NCI-H345 (cell line): ENCODE measurements at regions not wholly inside any gene's neighbourhood (a gene's known extent, or its start where the extent isn't known, plus 50 kb on each side); places are given as distances from the start of the nearest gene placed in this dataset.
A peak's percentile ranks its signal among the peaks of the same experiment; 100 is the strongest.
"Not testable (repeated sequence)": the region's sequence is repeated elsewhere in the genome, so short reads cannot be mapped to it uniquely, and the experiment has no call there.

Source experiments
- DNase-seq: peaks from one replicate; lab custom pipeline; 2025; lab: John Stamatoyannopoulos, UW

DNA sequence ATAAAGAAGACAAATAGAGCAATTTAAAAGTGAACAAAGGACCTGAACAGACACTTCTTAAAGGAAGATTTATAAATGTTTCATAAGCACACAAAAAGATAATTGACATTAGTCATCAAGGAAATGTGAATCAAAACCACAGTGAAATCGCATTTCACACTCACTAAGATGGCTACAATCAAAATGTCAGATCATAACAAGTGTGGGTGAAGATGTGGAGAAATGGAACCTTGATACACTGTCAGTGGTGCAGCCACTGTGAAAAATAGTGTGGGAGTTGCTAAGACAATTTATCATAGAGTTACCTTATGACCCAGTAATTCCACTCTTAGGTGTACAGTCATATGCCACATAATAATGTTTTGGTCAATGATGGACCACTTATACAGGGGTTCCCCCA, 54.5 kb upstream of the HTR4 start:
- no peak for DNase-seq

DNA sequence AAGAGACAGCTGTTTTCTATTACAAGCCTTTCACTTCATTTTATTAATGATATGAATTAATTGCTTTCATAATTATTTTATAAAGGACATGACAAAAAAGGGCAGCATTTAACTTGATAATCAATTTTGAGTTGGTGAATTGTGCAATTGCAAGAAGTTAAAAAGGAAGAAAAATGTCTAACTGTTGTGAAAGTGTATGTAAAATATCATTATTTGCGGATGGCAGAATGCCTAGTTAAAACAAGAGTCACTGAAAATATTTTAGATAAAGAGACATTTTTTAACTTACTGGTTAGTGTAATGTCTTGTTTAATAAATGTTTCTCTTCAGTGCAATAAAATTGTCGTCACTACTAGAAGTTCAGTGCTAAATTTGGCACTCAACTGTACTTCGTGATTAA, 57.6 kb upstream of the HTR4 start:
- DNase-seq, result no peak

DNA sequence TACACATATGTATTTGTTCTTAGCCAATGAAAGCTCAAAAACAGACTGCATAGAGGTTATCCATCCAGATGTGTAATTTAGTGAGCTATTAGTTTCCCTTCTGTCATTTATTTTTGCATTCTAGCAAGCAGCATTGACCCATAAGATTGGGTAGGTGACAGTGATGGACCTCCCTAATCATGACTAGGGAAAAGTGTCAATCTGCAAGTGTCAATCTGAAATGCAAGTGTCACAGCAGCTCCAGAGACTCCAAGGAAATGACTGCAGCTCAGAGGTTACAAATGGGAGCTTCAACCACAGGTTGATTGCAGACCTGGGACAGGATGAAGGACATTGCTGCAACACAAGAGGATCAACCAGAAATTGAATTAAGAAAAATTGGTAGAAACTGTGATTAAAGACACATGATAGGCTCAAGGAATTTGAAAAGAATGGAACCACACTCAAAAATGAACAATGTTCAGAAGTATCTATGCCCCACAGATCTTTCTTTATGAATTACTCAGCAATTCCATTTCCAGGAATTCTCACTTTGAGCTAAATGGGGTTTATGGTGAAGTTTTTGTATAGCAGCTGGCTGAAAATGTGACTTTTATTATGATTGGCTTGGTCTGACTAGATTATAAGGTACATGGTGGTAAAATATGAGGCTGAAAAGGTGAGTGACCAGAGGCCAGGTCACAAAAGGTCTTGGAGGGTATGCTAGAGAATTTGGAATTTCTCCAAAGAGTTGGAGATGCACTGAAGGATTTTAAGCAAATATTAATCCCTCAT, 59.6 kb upstream of the HTR4 start:
- DNase-seq, result no peak

DNA sequence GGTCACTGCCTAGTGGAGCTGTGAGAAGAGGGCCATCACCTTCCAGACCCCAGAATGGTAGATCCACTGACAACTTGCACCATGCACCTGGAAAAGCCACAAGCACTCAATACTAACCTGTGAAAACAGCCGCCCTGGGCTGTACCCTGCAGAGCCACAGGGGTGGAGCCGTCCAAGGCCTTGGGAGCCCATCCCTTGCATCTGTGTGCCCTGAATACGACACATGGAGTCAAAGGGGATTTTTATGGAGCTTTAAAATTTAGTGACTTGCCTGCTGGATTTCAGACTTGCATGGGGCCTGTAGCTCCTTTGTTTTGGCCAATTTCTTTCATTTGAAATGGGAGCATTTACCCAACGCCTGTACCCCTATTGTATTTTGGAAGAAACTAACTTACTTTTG, 62.4 kb upstream of the HTR4 start:
- DNase-seq, result no peak

DNA sequence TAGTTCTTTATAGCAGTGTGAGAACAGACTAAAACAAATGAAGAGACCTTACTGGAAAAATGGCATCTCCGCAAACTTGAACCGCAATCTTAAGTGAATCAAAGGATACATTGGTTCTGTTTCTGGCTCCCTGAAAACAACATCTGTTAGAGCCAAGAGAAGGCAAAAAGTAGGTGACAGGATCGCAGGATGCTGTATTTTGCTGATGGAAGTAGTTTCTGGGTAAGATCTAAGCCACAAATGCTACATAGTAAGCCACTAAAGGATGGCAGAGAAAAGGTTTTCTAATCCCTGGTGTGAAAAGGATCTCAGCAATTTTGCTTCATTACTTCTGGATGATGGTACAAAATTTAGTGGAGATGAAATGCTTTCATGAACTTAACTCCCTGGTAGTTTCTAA, 63.3 kb upstream of the HTR4 start:
- no peak for DNase-seq

DNA sequence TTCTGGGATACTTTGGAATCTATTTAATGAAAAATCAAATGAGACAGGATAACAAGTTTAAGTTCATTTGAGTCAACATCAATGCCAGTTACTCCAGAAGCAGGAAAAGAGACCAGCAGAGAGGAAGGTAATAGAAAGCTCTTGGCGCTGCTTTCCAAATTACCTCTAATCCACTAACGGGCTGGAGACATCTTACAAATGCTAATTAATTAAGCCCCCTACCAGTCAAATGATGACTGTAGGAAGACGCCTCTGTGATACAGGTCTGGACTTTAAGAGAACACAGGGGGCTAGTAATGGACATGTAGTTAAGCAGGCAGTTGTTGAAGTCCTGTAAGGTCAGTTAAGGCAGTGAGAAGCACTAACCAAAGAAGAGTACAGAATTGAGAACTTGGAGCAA, 65.3 kb upstream of the HTR4 start:
- no peak for DNase-seq

DNA sequence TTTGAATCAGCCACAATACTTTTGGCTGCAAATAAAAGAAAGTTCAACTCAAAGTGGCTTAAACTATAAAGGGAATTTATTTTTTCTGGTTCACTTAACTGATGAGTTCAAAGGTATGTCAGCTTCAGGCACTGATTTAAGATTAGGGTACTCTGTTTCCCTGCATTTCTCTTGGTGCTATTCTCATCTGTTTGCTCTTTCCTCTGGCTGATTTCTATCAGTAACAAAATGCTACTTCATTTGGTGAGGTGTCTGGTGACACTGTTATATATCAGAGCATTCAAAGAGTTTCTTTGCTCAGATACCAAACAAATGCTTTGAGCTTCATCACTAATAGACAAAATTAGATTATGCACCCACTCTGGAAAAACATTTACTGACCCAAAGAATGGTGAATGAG, 65.9 kb upstream of the HTR4 start:
- DNase-seq, result no peak

DNA sequence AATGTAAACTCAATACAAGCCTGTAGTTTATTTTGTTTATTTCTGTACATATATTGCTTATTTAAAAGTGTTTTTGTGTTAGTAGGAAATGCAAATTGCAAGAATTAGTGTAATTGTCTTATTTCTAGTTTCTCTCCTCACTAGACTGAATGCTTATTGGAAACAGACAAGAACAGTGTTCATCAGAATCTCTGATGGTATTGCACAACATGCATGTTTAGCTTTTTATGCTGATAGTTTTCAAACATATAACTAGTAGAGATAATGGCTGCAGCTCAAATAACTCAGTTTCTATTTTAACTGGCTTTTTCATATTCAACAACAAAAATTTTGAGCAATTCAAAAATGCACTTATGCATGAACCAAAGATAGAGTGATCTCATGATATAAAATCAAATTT, 68.8 kb upstream of the HTR4 start:
- no peak for DNase-seq

DNA sequence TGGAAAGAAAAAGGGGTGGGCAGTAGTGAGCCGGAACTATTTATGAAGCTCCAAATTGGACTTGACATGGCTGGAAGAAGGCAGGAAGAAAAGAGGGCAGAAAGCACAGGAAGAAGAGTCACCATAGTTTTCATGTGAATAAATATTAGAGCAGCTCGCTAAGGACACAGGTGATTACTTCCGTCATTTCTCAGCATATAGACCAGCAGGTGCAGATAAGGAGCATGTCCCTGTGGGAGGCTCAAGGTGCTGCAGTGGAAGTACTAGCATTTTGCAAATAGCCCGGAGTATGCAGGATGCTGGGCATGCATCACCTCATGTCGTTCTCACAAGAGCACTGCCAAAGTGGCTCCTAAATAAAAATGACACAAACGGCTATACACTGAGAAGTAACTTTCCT, 71.3 kb upstream of the HTR4 start:
- DNase-seq, result peak; percentile 37

DNA sequence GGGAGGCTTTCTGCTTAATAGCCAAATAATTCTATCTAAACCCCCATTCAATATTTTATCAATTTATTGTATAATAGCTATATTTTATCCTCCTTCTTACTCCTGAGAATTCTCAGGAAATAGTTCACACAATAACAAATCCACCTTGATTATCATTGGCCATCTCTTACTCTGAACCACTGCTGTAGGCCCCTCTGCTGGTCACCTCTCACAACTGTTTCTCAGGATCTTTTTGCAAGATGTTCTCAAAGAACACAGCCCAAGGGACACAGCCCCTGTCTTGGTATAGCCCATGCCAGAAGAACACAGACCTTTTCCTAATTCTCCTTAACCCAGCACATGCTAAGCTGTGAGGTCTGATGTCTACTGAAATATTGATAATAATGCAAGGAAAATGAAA, 74.9 kb upstream of the HTR4 start:
- DNase-seq, result peak; percentile 40

DNA sequence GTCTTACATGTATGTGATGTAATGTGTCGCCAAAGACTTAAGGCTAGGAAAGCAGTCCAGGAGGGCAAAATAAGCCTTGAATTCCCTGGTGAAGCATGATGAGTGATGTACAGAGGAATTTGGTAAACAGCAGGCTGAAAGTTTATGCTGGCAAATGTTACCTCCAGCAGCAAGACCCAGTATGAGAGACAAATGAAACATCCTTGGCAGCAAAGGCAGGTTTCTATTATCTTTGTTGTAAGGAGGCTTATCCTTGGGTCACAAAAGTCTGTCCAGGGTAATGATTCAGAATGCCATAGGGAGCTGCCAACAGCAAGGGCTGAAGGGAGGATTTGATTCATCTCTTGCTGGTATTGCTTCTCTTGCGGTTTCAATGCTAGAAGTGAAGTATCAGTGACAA, 75.9 kb upstream of the HTR4 start:
- no peak for DNase-seq

DNA sequence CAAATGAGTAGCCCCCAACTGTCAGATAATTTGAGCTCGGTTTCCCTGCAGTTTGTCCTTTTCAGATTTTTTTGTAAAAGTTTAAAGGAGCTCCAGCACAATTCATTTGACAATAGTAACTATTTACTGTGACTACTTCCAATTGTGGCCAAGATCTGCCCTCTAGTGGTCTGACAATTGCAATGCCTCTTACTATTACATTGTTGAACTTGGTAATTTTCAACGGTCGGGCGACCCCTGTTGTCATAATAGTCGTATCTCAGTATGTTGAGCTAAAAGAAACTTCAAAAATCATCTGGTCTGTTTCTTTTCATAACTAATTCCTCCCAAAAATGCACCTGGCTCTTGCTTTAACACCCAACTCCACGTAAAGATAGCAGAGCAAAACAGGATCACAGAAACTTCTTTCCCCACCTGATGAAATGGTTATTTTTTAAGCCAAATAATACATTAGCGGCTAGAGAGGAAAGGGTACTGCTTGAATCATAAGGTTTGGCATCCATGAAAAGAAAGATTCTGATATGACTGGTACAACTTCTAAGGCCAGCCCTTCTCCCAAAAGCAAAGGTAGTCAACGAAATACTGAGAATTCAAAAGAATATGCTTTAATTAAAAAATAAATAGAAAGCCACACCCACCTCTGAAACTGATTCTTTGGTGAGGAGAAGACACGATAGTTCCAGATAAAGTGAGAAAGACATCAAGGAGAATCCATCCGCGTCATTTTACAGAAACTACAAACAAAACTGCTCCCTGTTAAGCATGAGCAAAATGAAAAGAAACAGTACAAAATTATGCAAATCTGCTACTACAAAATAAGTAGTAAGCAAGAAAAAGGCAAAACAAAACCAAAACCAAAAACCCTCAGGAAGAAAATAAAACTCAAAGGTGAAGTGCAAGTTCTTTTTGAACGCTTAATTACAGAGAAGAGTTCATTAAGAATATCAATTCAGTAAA, 76.9 kb upstream of the HTR4 start:
- peak; percentile 86 for DNase-seq

DNA sequence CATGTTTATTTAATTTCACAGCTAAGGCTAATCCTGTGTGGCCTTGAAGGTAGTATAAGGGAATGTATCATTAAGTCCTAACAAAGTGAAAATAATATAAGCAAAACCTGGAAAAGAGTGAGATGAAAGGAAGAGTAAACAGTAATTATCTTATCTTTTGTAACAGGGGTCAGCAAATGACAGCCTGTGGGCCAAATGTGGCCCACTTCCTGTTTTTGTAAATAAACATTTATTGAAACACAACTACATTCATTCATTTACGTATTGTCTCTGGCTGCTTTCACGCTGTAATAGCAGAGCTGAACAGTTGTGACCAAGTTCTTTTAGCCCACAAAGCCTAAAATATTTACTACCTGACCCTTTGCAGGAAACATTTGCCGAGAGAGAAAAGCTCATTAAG, 78.4 kb upstream of the HTR4 start:
- DNase-seq, result no peak

DNA sequence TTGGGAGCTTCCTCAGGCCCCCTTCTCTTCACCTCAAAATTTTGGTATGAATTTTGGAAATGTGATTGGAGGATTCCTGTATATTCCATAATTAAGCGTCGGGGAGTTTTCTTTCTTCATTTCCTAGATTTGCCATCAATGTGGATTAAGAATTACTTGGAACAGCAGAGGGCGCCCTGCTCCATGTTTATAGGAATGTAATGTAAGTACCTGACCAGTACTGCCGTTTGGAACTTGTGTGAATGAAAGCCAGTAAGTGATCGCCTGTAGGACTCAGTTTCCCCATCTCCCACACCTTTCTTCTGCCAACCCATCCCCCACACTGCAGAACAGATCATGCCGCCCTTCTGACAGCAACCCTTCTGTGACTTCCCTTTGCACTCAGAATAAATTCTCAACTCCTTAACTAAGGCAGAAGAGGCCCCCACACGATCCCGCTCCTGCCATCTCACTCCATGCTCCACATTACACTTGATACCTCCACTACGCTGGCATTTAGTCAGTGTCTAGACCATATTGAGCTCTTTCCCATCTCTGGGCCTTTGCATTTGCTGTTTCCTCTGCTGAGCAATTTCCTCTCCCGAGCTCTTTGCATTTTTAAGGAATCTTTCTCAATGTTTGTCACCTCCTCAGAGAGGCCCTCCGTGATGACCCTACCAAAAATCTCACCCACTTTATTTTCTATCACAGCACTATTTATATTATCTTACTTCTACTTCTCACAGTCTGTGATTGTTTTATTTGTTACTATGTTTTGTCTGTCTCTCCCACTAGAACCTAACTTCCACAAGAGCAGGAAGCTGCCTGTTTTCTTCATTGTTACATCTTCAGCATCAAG, 79.5 kb upstream of the HTR4 start:
- peak; percentile 82 for DNase-seq

DNA sequence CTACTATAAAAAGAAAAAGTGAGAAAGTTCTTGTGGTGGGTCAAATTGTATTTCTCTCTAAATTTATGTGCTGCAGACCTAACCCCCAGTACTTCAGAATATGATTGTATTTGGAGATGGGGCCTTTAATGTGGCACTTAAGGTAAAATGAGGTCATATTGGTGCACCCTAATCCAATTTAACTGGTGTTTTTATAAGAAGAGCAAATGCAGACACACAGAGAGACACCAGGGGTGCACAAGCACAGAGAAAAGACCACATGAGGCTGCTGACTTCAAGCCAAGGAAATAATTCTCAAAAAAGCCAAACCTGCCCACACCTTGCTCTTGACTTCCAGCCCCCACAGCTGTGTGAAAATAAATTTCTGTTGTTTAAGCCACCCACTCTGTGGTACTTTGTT, 80.2 kb upstream of the HTR4 start:
- DNase-seq, result no peak

DNA sequence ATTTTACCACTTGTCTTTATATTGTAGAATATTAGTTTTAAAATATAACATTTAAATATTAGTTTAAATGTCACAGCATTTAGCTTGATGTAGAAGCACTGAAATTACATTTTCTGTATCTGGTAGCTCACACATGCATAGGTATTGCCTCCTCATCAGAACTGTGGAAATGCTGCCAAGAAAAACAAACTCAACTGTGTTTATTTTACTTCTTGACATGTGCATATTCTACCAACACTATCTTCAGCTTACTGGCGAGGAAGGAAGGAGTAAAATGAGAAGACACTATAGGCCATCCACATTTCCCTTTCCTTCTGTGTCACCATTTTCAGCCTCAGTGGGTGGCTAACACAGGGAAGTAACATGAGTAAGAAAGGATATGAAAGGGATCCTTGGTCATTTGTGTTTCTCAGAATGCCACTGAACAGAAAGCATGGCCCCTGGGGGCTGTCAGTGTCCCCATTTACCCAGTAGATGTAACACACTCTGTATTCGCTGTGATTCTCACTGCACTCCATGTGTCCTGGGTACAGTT, 81.0 kb upstream of the HTR4 start:
- DNase-seq, result peak; percentile 10

DNA sequence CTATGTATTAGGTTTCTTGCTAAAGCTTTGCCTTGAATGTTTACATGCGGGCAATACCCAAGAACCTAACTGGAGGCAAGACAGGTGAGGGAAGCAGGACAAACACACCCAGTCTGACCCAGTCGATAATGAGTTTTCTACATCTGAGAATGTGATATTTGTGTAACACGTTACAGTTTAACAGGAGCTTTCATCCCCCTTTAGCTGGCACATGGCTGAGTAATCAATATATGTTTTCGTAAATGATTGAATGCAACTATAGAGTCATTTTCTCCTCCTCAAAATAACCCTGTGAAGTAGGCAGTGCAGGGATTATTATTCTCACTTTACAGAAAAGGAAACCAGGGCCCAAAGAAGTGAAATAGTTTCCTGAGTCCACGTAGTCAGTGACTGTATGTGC, 84.7 kb upstream of the HTR4 start:
- DNase-seq, result no peak

DNA sequence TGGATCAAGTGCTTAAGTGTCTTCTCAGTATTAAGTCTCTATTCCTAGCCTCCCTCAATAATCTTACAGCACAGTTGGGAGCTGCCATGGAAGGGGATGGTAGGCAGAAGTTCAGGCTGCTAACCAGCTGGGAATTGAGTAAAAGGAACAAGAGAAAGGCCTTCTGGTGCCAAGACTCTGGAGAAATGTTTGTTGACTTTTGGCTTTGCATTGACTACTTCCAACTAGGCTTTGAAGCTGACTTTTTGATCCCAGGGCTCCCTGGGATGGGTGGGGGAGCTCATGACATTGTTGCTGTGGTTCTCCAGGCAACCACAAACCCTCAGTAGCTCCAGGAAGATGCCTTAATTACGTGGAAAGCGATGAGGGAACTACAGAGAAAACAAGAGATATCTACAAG, 85.2 kb upstream of the HTR4 start:
- DNase-seq, result no peak

DNA sequence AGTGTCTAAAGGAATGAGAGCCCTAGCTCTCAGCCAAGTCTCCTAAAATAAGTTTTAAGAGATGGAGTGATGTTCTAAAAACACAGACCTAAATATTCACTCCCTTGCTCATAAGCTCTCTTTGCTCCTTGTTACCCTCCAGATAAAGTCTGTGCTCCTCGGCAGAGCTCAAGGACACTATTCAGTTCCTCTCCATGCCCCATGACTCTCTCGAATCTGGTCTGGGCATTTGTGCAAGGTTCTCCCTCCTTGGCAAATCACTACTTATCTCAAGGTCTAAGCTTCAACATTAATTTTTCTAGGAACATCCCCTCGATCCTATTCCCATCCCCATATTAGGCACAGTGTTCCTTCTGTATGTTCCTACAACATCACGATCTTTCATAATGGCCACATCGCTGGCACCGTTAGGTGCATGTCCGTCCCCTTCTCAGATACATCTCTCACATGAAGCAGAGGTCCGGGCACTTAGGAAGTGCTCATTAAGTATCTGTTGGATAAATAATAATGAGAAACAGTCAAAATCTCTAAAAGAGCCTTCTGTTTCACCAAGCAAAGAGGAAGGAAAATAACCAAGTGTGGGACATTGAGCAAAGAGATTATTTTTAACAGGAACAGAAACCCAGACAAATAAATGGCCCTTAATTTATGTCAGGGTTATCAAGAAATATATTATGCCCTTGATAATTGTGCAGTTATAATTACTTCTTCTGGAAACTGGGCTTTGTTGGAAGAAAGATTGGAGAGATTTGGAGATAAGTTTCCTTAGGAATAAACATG, 85.9 kb upstream of the HTR4 start:
- DNase-seq, result no peak

DNA sequence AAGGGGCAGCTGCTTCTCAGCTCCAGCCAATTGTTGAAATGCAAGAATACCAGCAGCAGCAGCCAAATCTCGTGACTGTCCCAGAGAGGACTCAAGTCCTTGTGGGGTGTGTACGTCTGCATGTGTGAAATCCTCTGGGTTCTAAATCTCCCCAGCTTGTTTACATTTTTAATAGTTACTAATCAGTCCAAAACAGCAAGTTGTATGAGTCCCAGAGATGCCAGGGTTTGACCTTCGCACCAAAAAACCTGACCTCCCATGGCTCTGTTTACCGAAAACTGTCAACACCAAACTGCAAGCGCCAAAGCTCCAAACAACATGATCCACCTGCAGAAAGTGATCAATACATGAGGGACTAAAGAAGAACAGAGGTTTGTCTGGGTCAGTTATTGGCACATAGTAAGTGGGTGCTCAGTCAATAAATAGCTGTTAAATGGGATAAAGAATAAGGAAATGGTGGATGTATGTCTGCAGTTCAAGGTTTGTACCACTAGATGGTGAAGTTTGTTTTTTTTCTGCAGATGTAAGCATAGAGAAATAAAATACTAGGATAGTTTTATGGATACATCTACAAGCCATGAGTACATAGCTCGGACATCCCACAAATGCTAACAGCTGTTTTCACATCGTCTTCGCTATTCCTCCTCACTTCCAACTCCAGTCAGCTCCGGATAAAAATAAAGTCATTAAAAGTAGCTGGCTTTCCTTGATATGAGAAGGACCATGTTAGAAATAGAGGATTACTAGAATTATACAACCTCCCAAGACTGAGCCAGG, 85.3 kb upstream of the ADRB2 start:
- peak; percentile 55 for DNase-seq

DNA sequence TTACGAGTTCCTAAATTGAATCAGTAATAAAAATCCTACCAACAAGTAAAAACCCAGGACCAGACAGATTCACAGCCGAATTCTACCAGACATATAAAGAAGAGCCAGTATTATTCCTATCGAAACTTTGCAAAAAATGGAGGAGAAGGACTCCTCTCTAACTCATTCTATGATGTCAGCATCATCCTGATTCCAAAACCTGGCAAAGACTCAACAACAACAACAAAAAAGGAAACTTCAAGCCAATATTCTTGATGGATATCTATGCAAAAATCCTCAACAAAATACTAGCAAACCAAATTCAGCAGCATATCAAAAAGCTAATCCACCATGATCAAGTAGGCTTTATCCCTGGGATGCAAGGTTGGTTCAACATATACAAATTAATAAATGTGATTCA, 84.6 kb upstream of the ADRB2 start:
- DNase-seq, result not testable (repeated sequence)
